HEK293T (cell line): ENCODE measurements at regions not wholly inside any gene's neighbourhood (a gene's known extent, or its start where the extent isn't known, plus 50 kb on each side); places are given as distances from the start of the nearest gene placed in this dataset.
"Not testable (repeated sequence)": the region's sequence is repeated elsewhere in the genome, so short reads cannot be mapped to it uniquely, and the experiment has no call there.

Experiments used
- CTCF ChIA-PET: fragments of 350-600 bp; formaldehyde crosslinking; extraction: SDS; loops from one replicate; lab custom pipeline; 2021; ENCODE audit warnings: antibody characterized with exemption, inconsistent platforms; lab: Yijun Ruan, JAX
- POLR2A ChIA-PET: fragments of 350-600 bp; formaldehyde crosslinking; extraction: SDS; loops from one replicate; lab custom pipeline; 2020; ENCODE audit warnings: antibody characterized with exemption, inconsistent platforms; lab: Yijun Ruan, JAX
- DNase-seq: peaks from one replicate; pipeline ENCODE4 v3.0.0; 2012; ENCODE audit warnings: mixed read lengths; ENCODE audit errors: extremely low spot score
- ARNT ChIP-seq: fragments of 450-650 bp; IDR thresholded peaks from 2 replicates; pipeline ENCODE4 v1.6.1; 2017; ENCODE audit warnings: mild to moderate bottlenecking
- BHLHE40 ChIP-seq: fragments of 450-650 bp; IDR thresholded peaks from 2 replicates; pipeline ENCODE4 v1.6.1; 2016; ENCODE audit warnings: mild to moderate bottlenecking, moderate library complexity, borderline replicate concordance
- CTBP1 ChIP-seq: fragments of 450-650 bp; IDR thresholded peaks from 2 replicates; pipeline ENCODE4 v1.6.1; 2016; ENCODE audit warnings: borderline replicate concordance
- ELF4 ChIP-seq: fragments of 450-650 bp; IDR thresholded peaks from 2 replicates; pipeline ENCODE4 v1.6.1; 2017; ENCODE audit warnings: antibody characterized with exemption
- FOXA1 ChIP-seq: fragments of 450-650 bp; IDR thresholded peaks from 2 replicates; pipeline ENCODE4 v1.6.1; 2016; ENCODE audit warnings: mild to moderate bottlenecking
- FOXK2 ChIP-seq: fragments of 450-650 bp; IDR thresholded peaks from 2 replicates; pipeline ENCODE4 v1.6.1; 2016; ENCODE audit warnings: mild to moderate bottlenecking
- FOXM1 ChIP-seq: fragments of 450-650 bp; IDR thresholded peaks from 2 replicates; pipeline ENCODE4 v1.6.1; 2017; ENCODE audit warnings: mild to moderate bottlenecking, borderline replicate concordance
- HDGF ChIP-seq: fragments of 450-650 bp; IDR thresholded peaks from 2 replicates; pipeline ENCODE4 v1.6.1; 2017; ENCODE audit warnings: antibody characterized with exemption, borderline replicate concordance
- L3MBTL2 ChIP-seq: fragments of 450-650 bp; conservative IDR thresholded peaks from 2 replicates; pipeline ENCODE4 v1.6.1; 2016; ENCODE audit warnings: mild to moderate bottlenecking
- LEF1 ChIP-seq: fragments of 450-650 bp; IDR thresholded peaks from 2 replicates; pipeline ENCODE4 v1.6.1; 2017; ENCODE audit warnings: mild to moderate bottlenecking, borderline replicate concordance
- NFRKB ChIP-seq: fragments of 450-650 bp; IDR thresholded peaks from 2 replicates; pipeline ENCODE4 v1.6.1; 2016; ENCODE audit warnings: mild to moderate bottlenecking, moderate library complexity
- PKNOX1 ChIP-seq: fragments of 450-650 bp; IDR thresholded peaks from 2 replicates; pipeline ENCODE4 v1.6.1; 2016
- SP1 ChIP-seq: fragments of 450-650 bp; IDR thresholded peaks from 2 replicates; pipeline ENCODE4 v1.6.1; 2017
- SUZ12 ChIP-seq: fragments of 450-650 bp; IDR thresholded peaks from 2 replicates; pipeline ENCODE4 v1.6.1; 2016; ENCODE audit warnings: mild to moderate bottlenecking
- TARDBP ChIP-seq: fragments of 450-650 bp; IDR thresholded peaks from 2 replicates; pipeline ENCODE4 v1.6.1; 2016
- ZNF384 ChIP-seq: fragments of 450-650 bp; IDR thresholded peaks from 2 replicates; pipeline ENCODE4 v1.6.1; 2016

- ChIA-PET POLR2A (no interaction called here), CTCF (no interaction called here)
- DNase-seq, result no peak
- no peak for TF ChIP-seq TARDBP
- no peak for TF ChIP-seq L3MBTL2
- no peak for TF ChIP-seq PKNOX1
- TF ChIP-seq CTBP1, result no peak
- TF ChIP-seq FOXA1, result no peak
- TF ChIP-seq ELF4, result no peak
- TF ChIP-seq FOXM1, result no peak
- no peak for TF ChIP-seq BHLHE40
- no peak for TF ChIP-seq ZNF384
- no peak for TF ChIP-seq HDGF
- TF ChIP-seq FOXK2, result no peak
- no peak for TF ChIP-seq ARNT
- TF ChIP-seq SUZ12, result no peak
- no peak for TF ChIP-seq LEF1
- no peak for TF ChIP-seq NFRKB
- no peak for TF ChIP-seq SP1
Measured at GRCh38 chr3:194189243-194189791, 53.4 kb downstream of the HES1 start.

GRCh38 chr3:194191850-194192249 is 55.9 kb downstream of the HES1 start:
- POLR2A ChIA-PET, DNase-seq, CTCF ChIA-PET: not testable (repeated sequence)

- POLR2A ChIA-PET, result no interaction called here
- no peak for TF ChIP-seq NFRKB
- no peak for TF ChIP-seq ARNT
- TF ChIP-seq LEF1, result no peak
- no peak for TF ChIP-seq FOXK2
- TF ChIP-seq HDGF, result no peak
- no peak for TF ChIP-seq SP1
- TF ChIP-seq BHLHE40, result no peak
- no peak for TF ChIP-seq ZNF384
- TF ChIP-seq ELF4, result no peak
- TF ChIP-seq FOXA1, result no peak
- TF ChIP-seq L3MBTL2, result no peak
- no peak for TF ChIP-seq TARDBP
- no peak for TF ChIP-seq FOXM1
- TF ChIP-seq PKNOX1, result no peak
- TF ChIP-seq SUZ12, result no peak
- TF ChIP-seq CTBP1, result no peak
- DNase-seq, result no peak
- CTCF ChIA-PET, result no interaction called here
Measured at GRCh38 chr3:194194051-194194756, 58.3 kb downstream of the HES1 start.

GRCh38 chr3:194194757-194195085 is 58.8 kb downstream of the HES1 start:
- ChIA-PET POLR2A (no interaction called here), CTCF (no interaction called here)
- DNase-seq, result no peak
- TF ChIP-seq HDGF (no peak), FOXM1 (no peak), ELF4 (no peak)

- CTCF ChIA-PET, result no interaction called here
- POLR2A ChIA-PET, result no interaction called here
Measured at GRCh38 chr3:194195611-194196010, 59.7 kb downstream of the HES1 start.

More at GRCh38 chr3:194195611-194196010, 59.7 kb downstream of the HES1 start:
- no peak for TF ChIP-seq TARDBP
- no peak for TF ChIP-seq BHLHE40
- TF ChIP-seq LEF1, result no peak
- TF ChIP-seq FOXM1, result no peak
- TF ChIP-seq ARNT, result no peak
- TF ChIP-seq HDGF, result no peak
- TF ChIP-seq SP1, result no peak
- TF ChIP-seq SUZ12, result no peak
- no peak for TF ChIP-seq ZNF384
- no peak for TF ChIP-seq FOXA1
- no peak for TF ChIP-seq CTBP1
- no peak for TF ChIP-seq NFRKB
- no peak for TF ChIP-seq L3MBTL2
- TF ChIP-seq ELF4, result no peak
- no peak for TF ChIP-seq FOXK2
- TF ChIP-seq PKNOX1, result no peak
- DNase-seq, result no peak
